GM12878 (cell line): ENCODE measurements at regions not wholly inside any gene's neighbourhood (a gene's known extent, or its start where the extent isn't known, plus 50 kb on each side); places are given as distances from the start of the nearest gene placed in this dataset.

Experiments used
- ATAC-seq: fragments of 200-7000 bp; cut with Tn5 transposase; 3 replicates; pipeline ENCODE4 v1.9.1; 2020; ENCODE audit warnings: mild to moderate bottlenecking, moderate library complexity
- BruUV-seq: library from RNA; stranded (reverse); fragments of 400-500 nt; replicated peaks from 2 replicates; lab custom pipeline; 2021; lab: Mats Ljungman, UMichigan
- CTCF ChIA-PET: fragments of 300-600 bp; sonication (Branson Sonifier 250); formaldehyde crosslinking; extraction: SDS; loops from one replicate; lab custom pipeline; 2021; ENCODE audit warnings: inconsistent platforms; lab: Yijun Ruan, JAX
- POLR2A ChIA-PET: fragments of 350-600 bp; formaldehyde crosslinking; extraction: SDS; loops from one replicate; lab custom pipeline; 2021; ENCODE audit warnings: inconsistent platforms; lab: Charles Lee
- RAD21 ChIA-PET: fragments of 300-600 bp; sonication (Branson Sonifier 250); formaldehyde crosslinking; loops from one replicate; lab custom pipeline; 2023; ENCODE audit warnings: antibody characterized with exemption; ENCODE audit not compliant: unreplicated experiment; lab: Charles Lee
- SMC1A ChIA-PET: fragments of 300-600 bp; sonication (Branson Sonifier 250); formaldehyde crosslinking; loops from one replicate; lab custom pipeline; 2023; ENCODE audit not compliant: unreplicated experiment, uncharacterized antibody; lab: Charles Lee
- DNase-seq: peaks from one replicate; pipeline ENCODE4 v3.0.0-alpha.2; 2011; ENCODE audit warnings: low read depth, low spot score
- FAIRE-seq: peaks from 3 replicates; lab custom pipeline; 2011; peaks lifted over from hg19 to GRCh38; lab: Jason Lieb, UNC
- H2AFZ ChIP-seq: 2 replicates; pipeline ENCODE4 v1.6.0; 2011; ENCODE audit warnings: low read depth, low read length, control low read depth; ENCODE audit not compliant: control insufficient read depth
- H3K27ac ChIP-seq: 2 replicates; pipeline ENCODE4 v1.5.1; 2011; ENCODE audit warnings: control low read depth; ENCODE audit not compliant: control insufficient read depth, insufficient read depth
- H3K27me3 ChIP-seq, 2 experiments: replicated peaks in 1 of 2; 2 replicates each; pipeline versions ENCODE4 v1.6.0 to v1.6.1; 2011; ENCODE audit warnings: low read length in 1 of 2; ENCODE audit not compliant: control insufficient read depth in 2 of 2, insufficient read depth in 2 of 2
- H3K36me3 ChIP-seq, 2 experiments: 2 replicates each; pipeline ENCODE4 v1.5.1; 2011; ENCODE audit warnings: low read length in 1 of 2; ENCODE audit not compliant: control insufficient read depth in 2 of 2, insufficient read depth in 2 of 2
- H3K4me1 ChIP-seq: 2 replicates; pipeline ENCODE4 v1.6.1; 2011; ENCODE audit warnings: mild to moderate bottlenecking, low read length, moderate library complexity, mixed read lengths; ENCODE audit not compliant: control insufficient read depth, insufficient read depth
- H3K4me2 ChIP-seq: 2 replicates; pipeline ENCODE4 v1.6.0; 2011; ENCODE audit warnings: control low read depth; ENCODE audit not compliant: control insufficient read depth, insufficient read depth
- H3K4me3 ChIP-seq: fragments of 200-600 bp; sonication (generic); 2 replicates; pipeline ENCODE4 v1.5.1; 2016
- H3K79me2 ChIP-seq: 2 replicates; pipeline ENCODE4 v1.6.0; 2011; ENCODE audit warnings: low read length; ENCODE audit not compliant: control insufficient read depth, insufficient read depth
- H3K9ac ChIP-seq: 2 replicates; pipeline ENCODE4 v1.8.0; 2011; ENCODE audit warnings: low read length, control low read depth, mixed read lengths; ENCODE audit not compliant: control insufficient read depth, insufficient read depth
- H3K9me3 ChIP-seq: replicated peaks from 3 replicates; pipeline ENCODE4 v1.5.1; 2011; ENCODE audit warnings: mild to moderate bottlenecking, low read length; ENCODE audit not compliant: control insufficient read depth, insufficient read depth
- H4K20me1 ChIP-seq: 2 replicates; pipeline ENCODE4 v1.6.0; 2011; ENCODE audit not compliant: control insufficient read depth, insufficient read depth
- GATAD2B ChIP-seq: fragments of 450-650 bp; conservative IDR thresholded peaks from 2 replicates; pipeline ENCODE4 v1.6.1; 2017; ENCODE audit warnings: low read depth, mild to moderate bottlenecking, moderate library complexity
- HCFC1 ChIP-seq: fragments of 150-350 bp; IDR thresholded peaks from 2 replicates; pipeline ENCODE4 v1.6.1; 2014; ENCODE audit warnings: low read length
- MLLT1 ChIP-seq: fragments of 450-650 bp; IDR thresholded peaks from 2 replicates; pipeline ENCODE4 v1.6.1; 2016; ENCODE audit warnings: mild to moderate bottlenecking
- NFXL1 ChIP-seq: fragments of 450-650 bp; IDR thresholded peaks from 2 replicates; pipeline ENCODE4 v1.6.1; 2017; ENCODE audit warnings: antibody characterized with exemption, mild to moderate bottlenecking, borderline replicate concordance
- NFYA ChIP-seq: IDR thresholded peaks from 2 replicates; pipeline ENCODE4 v1.6.1; 2011; ENCODE audit warnings: low read depth, mild to moderate bottlenecking, low read length, improper control_type of control experiment, borderline replicate concordance
- NFYB ChIP-seq: IDR thresholded peaks from 2 replicates; pipeline ENCODE4 v1.6.1; 2011; ENCODE audit warnings: low read depth, mild to moderate bottlenecking, low read length, improper control_type of control experiment, moderate library complexity; ENCODE audit not compliant: insufficient read depth
- PML ChIP-seq: IDR thresholded peaks from 2 replicates; pipeline ENCODE4 v1.6.1; 2012; ENCODE audit warnings: low read length, inconsistent platforms
- RAD21 ChIP-seq: IDR thresholded peaks from 2 replicates; pipeline ENCODE4 v1.6.1; 2011; ENCODE audit warnings: mild to moderate bottlenecking, low read depth, low read length, moderate library complexity; ENCODE audit not compliant: insufficient read depth
- RBBP5 ChIP-seq: fragments of 200-600 bp; sonication (generic); conservative IDR thresholded peaks from 2 replicates; pipeline ENCODE4 v1.6.1; 2016
- SMAD1 ChIP-seq: fragments of 450-650 bp; IDR thresholded peaks from 2 replicates; pipeline ENCODE4 v1.6.1; 2018; ENCODE audit warnings: mild to moderate bottlenecking, low read depth; ENCODE audit not compliant: partially characterized antibody
- SMARCA5 ChIP-seq: fragments of 450-650 bp; IDR thresholded peaks from 2 replicates; pipeline ENCODE4 v1.6.1; 2017; ENCODE audit warnings: mild to moderate bottlenecking
- SUPT20H ChIP-seq: IDR thresholded peaks from 2 replicates; pipeline ENCODE4 v1.6.1; 2011; ENCODE audit warnings: low read depth, mild to moderate bottlenecking, low read length, moderate library complexity, borderline replicate concordance; ENCODE audit not compliant: control insufficient read depth
- TCF3 ChIP-seq: IDR thresholded peaks from 2 replicates; pipeline ENCODE4 v1.6.1; 2012; ENCODE audit warnings: low read depth, mild to moderate bottlenecking, low read length, borderline replicate concordance; ENCODE audit not compliant: insufficient read depth
- WGBS: methylation state at CpG from one replicate; pipeline ENCODE4 v1.1.6; 2016; ENCODE audit warnings: low lambda C conversion rate; ENCODE audit not compliant: insufficient replicate concordance, insufficient coverage; ENCODE audit errors: missing lambda C conversion rate; 5-methylcytosine and 5-hydroxymethylcytosine counted together
- in situ Hi-C: fragments of 300-500 bp; cut with MboI; formaldehyde crosslinking; loops from 9 replicates; pipeline ENCODE4 v1.14.3; 2018; ENCODE audit warnings: mixed read lengths
- intact Hi-C: fragments of 100-400 bp; cut with micrococcal nuclease; formaldehyde crosslinking; loops from one replicate; pipeline ENCODE4 v1.14.2; 2022; ENCODE audit not compliant: unreplicated experiment

- TF ChIP-seq NFYB (no peak), NFYA (no peak), NFXL1 (no peak), HCFC1 (no peak), RBBP5 (no peak), SUPT20H (no peak), TCF3 (no peak), SMAD1 (no peak), RAD21 (no peak), MLLT1 (no peak), GATAD2B (no peak), PML (no peak), SMARCA5 (no peak)
- Histone ChIP-seq H4K20me1 (no peaks in the 10 kb centered on the region), H3K4me1 (no peaks in the 10 kb centered on the region), H3K4me2 (no peak overlapping the region), H3K9ac (no peak overlapping the region), H2AFZ (no peak overlapping the region), H3K27ac (no peak overlapping the region), H3K36me3 (no peaks in the 10 kb centered on the region), H3K4me3 (no peak overlapping the region), H3K9me3 (no peaks in the 10 kb centered on the region), H3K79me2 (no peaks in the 10 kb centered on the region), H3K27me3 (no peaks in the 10 kb centered on the region)
- in situ Hi-C loops (no loop called here), intact Hi-C loops (no loop called here)
- ChIA-PET RAD21 (no interaction called here), SMC1A (no interaction called here), POLR2A (no interaction called here), CTCF (no interaction called here)
- BruUV-seq = no TSS peak
- ATAC-seq (peak; percentile 28; the same call in 2 of the 3 replicates), FAIRE-seq (no peak), DNase-seq (no peak)
- WGBS = 11% methylated on average over 2 of the region's 2 CpGs
Observed at GRCh38 chr3:117117188-117117936, 407.8 kb downstream of the TUSC7 start.
